ENCODE measurements at regions not wholly inside any gene's neighbourhood (a gene's known extent, or its start where the extent isn't known, plus 50 kb on each side); places are given as distances from the start of the nearest gene placed in this dataset.
"Not testable (repeated sequence)": the region's sequence is repeated elsewhere in the genome, so short reads cannot be mapped to it uniquely, and the experiment has no call there.

GRCh38 chr12:39672976-39673375 is 53.4 kb upstream of the ABCD2 start:
- no peak overlapping the region for H3K4me3 ChIP-seq (replicated peaks in 1 of 4; ENCODE audit: control extremely low read depth in 1 of 4, insufficient read depth in 1 of 4, low read depth in 3 of 4, low read length in 4 of 4)
- no peak overlapping the region for H3K9ac ChIP-seq (ENCODE audit: insufficient read depth, low read length)
- no peaks in the 10 kb centered on the region for H3K9me3 ChIP-seq (ENCODE audit: control insufficient read depth, insufficient read depth, low read depth, low read length)
- TF ChIP-seq EZH2 (IDR thresholded peaks at IDR 0.05; ENCODE audit: low read length, missing control alignments): no peak
- no peak for TF ChIP-seq CTCF (conservative IDR thresholded peaks at IDR 0.05 in 1 of 2, IDR thresholded peaks at IDR 0.05 in 1 of 2; ENCODE audit: low read depth in 1 of 2, low read length in 2 of 2)
- H3K4me2 ChIP-seq (ENCODE audit: extremely low read depth, insufficient read depth, low read length): no peak overlapping the region
- DNase-seq (ENCODE audit: low read depth in 2 of 2): no peak
- H3K36me3 ChIP-seq (ENCODE audit: control insufficient read depth, insufficient read depth, low read length): no peaks in the 10 kb centered on the region
- H3K79me2 ChIP-seq (ENCODE audit: control insufficient read depth, insufficient read depth, low read length): no peaks in the 10 kb centered on the region
- no peak overlapping the region for H2AFZ ChIP-seq (ENCODE audit: low read length)
- no peaks in the 10 kb centered on the region for H3K4me1 ChIP-seq (ENCODE audit: control insufficient read depth, extremely low read depth, insufficient read depth, low read length)
- H4K20me1 ChIP-seq (ENCODE audit: control insufficient read depth, extremely low read depth, insufficient read depth, low read length): no peaks in the 10 kb centered on the region
- no peaks in the 10 kb centered on the region for H3K27me3 ChIP-seq (ENCODE audit: control insufficient read depth, insufficient read depth, low read length)
- H3K27ac ChIP-seq (ENCODE audit: insufficient read depth, low read length): no peak overlapping the region

GRCh38 chr12:39671898-39672875 is 52.6 kb upstream of the ABCD2 start:
- no peak overlapping the region for H3K4me3 ChIP-seq (replicated peaks in 1 of 4; ENCODE audit: control extremely low read depth in 1 of 4, insufficient read depth in 1 of 4, low read depth in 3 of 4, low read length in 4 of 4)
- no peaks in the 10 kb centered on the region for H3K9me3 ChIP-seq (ENCODE audit: control insufficient read depth, insufficient read depth, low read depth, low read length)
- no peak for TF ChIP-seq EZH2 (IDR thresholded peaks at IDR 0.05; ENCODE audit: low read length, missing control alignments)
- TF ChIP-seq CTCF (conservative IDR thresholded peaks at IDR 0.05 in 1 of 2, IDR thresholded peaks at IDR 0.05 in 1 of 2; ENCODE audit: low read depth in 1 of 2, low read length in 2 of 2): no peak
- H3K27me3 ChIP-seq (ENCODE audit: control insufficient read depth, insufficient read depth, low read length): no peaks in the 10 kb centered on the region
- no peaks in the 10 kb centered on the region for H4K20me1 ChIP-seq (ENCODE audit: control insufficient read depth, extremely low read depth, insufficient read depth, low read length)
- H2AFZ ChIP-seq (ENCODE audit: low read length): no peak overlapping the region
- H3K36me3 ChIP-seq (ENCODE audit: control insufficient read depth, insufficient read depth, low read length): no peaks in the 10 kb centered on the region
- H3K27ac ChIP-seq (ENCODE audit: insufficient read depth, low read length): no peak overlapping the region
- no peak for DNase-seq (ENCODE audit: low read depth in 2 of 2)
- H3K4me1 ChIP-seq (ENCODE audit: control insufficient read depth, extremely low read depth, insufficient read depth, low read length): no peaks in the 10 kb centered on the region
- no peak overlapping the region for H3K9ac ChIP-seq (ENCODE audit: insufficient read depth, low read length)
- H3K4me2 ChIP-seq (ENCODE audit: extremely low read depth, insufficient read depth, low read length): no peak overlapping the region
- H3K79me2 ChIP-seq (ENCODE audit: control insufficient read depth, insufficient read depth, low read length): no peaks in the 10 kb centered on the region

- not testable (repeated sequence) for H3K9me3 ChIP-seq (ENCODE audit: control insufficient read depth, insufficient read depth, low read depth, low read length); H3K9ac ChIP-seq (ENCODE audit: insufficient read depth, low read length); H3K4me2 ChIP-seq (ENCODE audit: extremely low read depth, insufficient read depth, low read length); H3K79me2 ChIP-seq (ENCODE audit: control insufficient read depth, insufficient read depth, low read length); H3K27ac ChIP-seq (ENCODE audit: insufficient read depth, low read length); H3K36me3 ChIP-seq (ENCODE audit: control insufficient read depth, insufficient read depth, low read length); H3K4me3 ChIP-seq (replicated peaks in 1 of 4; ENCODE audit: control extremely low read depth in 1 of 4, insufficient read depth in 1 of 4, low read depth in 3 of 4, low read length in 4 of 4); H3K4me1 ChIP-seq (ENCODE audit: control insufficient read depth, extremely low read depth, insufficient read depth, low read length); H2AFZ ChIP-seq (ENCODE audit: low read length); H3K27me3 ChIP-seq (ENCODE audit: control insufficient read depth, insufficient read depth, low read length); DNase-seq (ENCODE audit: low read depth in 2 of 2); H4K20me1 ChIP-seq (ENCODE audit: control insufficient read depth, extremely low read depth, insufficient read depth, low read length)
Measured at GRCh38 chr12:39669539-39669938, 49.9 kb upstream of the ABCD2 start.
